ENCODE measurements at regions not wholly inside any gene's neighbourhood (a gene's known extent, or its start where the extent isn't known, plus 50 kb on each side); places are given as distances from the start of the nearest gene placed in this dataset.

DNA sequence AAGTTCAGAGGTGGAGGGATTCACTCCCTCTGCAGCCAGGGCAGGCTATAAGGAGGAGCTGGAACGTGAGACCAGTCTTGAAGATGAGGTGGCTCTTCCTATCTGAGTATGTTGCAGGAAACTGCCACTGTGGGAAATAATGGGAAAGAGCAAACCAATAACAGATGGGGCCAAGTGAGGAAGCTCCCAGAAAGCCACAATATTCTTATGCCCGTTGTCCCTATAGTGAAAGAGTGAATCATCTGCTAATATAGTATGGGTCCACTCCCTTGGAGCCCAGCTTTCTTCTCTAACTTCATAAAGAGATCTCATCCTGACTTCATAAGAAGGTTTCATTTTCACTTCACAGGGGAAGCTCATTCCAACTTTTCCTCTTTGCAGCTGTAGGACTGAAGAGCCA lies 206.4 kb downstream of the BLID start:
- TF ChIP-seq EZH2 (IDR thresholded peaks at IDR 0.05; ENCODE audit: borderline replicate concordance): no peak
- no peak for TF ChIP-seq CTCF (IDR thresholded peaks at IDR 0.05; ENCODE audit: poor library complexity)
- TF ChIP-seq EZH2phosphoT487 (IDR thresholded peaks at IDR 0.05; ENCODE audit: low read depth, severe bottlenecking, unreplicated experiment): no peak

Data from hepatocyte (in vitro differentiated cells).